SK-N-SH treated with all-trans-retinoic acid at 6 μM for 48 hours (cell line): ENCODE measurements at regions not wholly inside any gene's neighbourhood (a gene's known extent, or its start where the extent isn't known, plus 50 kb on each side); places are given as distances from the start of the nearest gene placed in this dataset.

Experiments
- ATAC-seq: fragments of 200-7000 bp; cut with Tn5 transposase; 3 replicates; pipeline ENCODE4 v1.9.1; 2020; ENCODE audit warnings: mild to moderate bottlenecking, moderate library complexity
- ARNTL ChIP-seq: fragments of 450-650 bp; formaldehyde crosslinking; IDR thresholded peaks from 2 replicates; pipeline ENCODE4 v1.5.0; 2020; ENCODE audit warnings: low read depth, mild to moderate bottlenecking, moderate library complexity, borderline replicate concordance
- BACH2 ChIP-seq: fragments of 250-450 bp; sonication (Bioruptor Pico); IDR thresholded peaks from 2 replicates; pipeline ENCODE4 v1.9.0; 2021; ENCODE audit warnings: mild to moderate bottlenecking, borderline replicate concordance
- CSDC2 ChIP-seq: fragments of 250-450 bp; sonication (Bioruptor Pico); IDR thresholded peaks from 2 replicates; pipeline ENCODE4 v1.5.0; 2020; ENCODE audit warnings: mild to moderate bottlenecking, moderate library complexity
- CSRNP3 ChIP-seq: fragments of 250-450 bp; sonication (Bioruptor Pico); IDR thresholded peaks from 2 replicates; pipeline ENCODE4 v1.5.1; 2021; ENCODE audit warnings: mild to moderate bottlenecking, moderate library complexity
- ESRRG ChIP-seq: fragments of 250-450 bp; sonication (Bioruptor Pico); IDR thresholded peaks from 2 replicates; pipeline ENCODE4 v1.6.1; 2021; ENCODE audit warnings: mild to moderate bottlenecking
- GLIS3 ChIP-seq: fragments of 250-450 bp; sonication (Bioruptor Pico); IDR thresholded peaks from 2 replicates; pipeline ENCODE4 v1.5.0; 2020; ENCODE audit warnings: mild to moderate bottlenecking, moderate library complexity
- OSR1 ChIP-seq: fragments of 250-450 bp; sonication (Bioruptor Pico); IDR thresholded peaks from 2 replicates; pipeline ENCODE4 v1.8.0; 2022; ENCODE audit warnings: moderate library complexity, mild to moderate bottlenecking, inconsistent platforms
- PPARA ChIP-seq: fragments of 250-450 bp; sonication (Bioruptor Pico); IDR thresholded peaks from 2 replicates; pipeline ENCODE4 v1.5.0; 2020; ENCODE audit warnings: mild to moderate bottlenecking, borderline replicate concordance
- RARB ChIP-seq: fragments of 250-450 bp; sonication (Bioruptor Pico); IDR thresholded peaks from 2 replicates; pipeline ENCODE4 v1.8.0; 2021; ENCODE audit warnings: mild to moderate bottlenecking, moderate library complexity
- SNAI2 ChIP-seq: fragments of 250-450 bp; sonication (Bioruptor Pico); IDR thresholded peaks from 2 replicates; pipeline ENCODE4 v1.5.0; 2020; ENCODE audit warnings: mild to moderate bottlenecking, moderate library complexity
- TCF4 ChIP-seq: fragments of 250-450 bp; sonication (Bioruptor Pico); IDR thresholded peaks from 2 replicates; pipeline ENCODE4 v1.8.0; 2021; ENCODE audit warnings: mild to moderate bottlenecking, moderate library complexity, borderline replicate concordance
- TOX ChIP-seq: fragments of 250-450 bp; sonication (Bioruptor Pico); IDR thresholded peaks from 2 replicates; pipeline ENCODE4 v1.8.0; 2021; ENCODE audit warnings: mild to moderate bottlenecking, moderate library complexity, borderline replicate concordance
- ZC3H10 ChIP-seq: fragments of 250-450 bp; sonication (Bioruptor Pico); IDR thresholded peaks from 2 replicates; pipeline ENCODE4 v1.5.1; 2021; ENCODE audit warnings: mild to moderate bottlenecking, moderate library complexity
- ZFP3 ChIP-seq: fragments of 250-450 bp; sonication (Bioruptor Pico); IDR thresholded peaks from 2 replicates; pipeline ENCODE4 v1.5.0; 2020; ENCODE audit warnings: mild to moderate bottlenecking, moderate library complexity
- ZFP30 ChIP-seq: fragments of 450-650 bp; formaldehyde crosslinking; IDR thresholded peaks from 2 replicates; pipeline ENCODE4 v1.5.0; 2022; ENCODE audit warnings: mild to moderate bottlenecking, moderate library complexity
- ZNF565 ChIP-seq: fragments of 450-650 bp; formaldehyde crosslinking; conservative IDR thresholded peaks from 2 replicates; pipeline ENCODE4 v1.5.0; 2020; ENCODE audit warnings: low read depth, mild to moderate bottlenecking, moderate library complexity
- ZNF70 ChIP-seq: fragments of 450-650 bp; formaldehyde crosslinking; IDR thresholded peaks from 2 replicates; pipeline ENCODE4 v1.5.0; 2020; ENCODE audit warnings: mild to moderate bottlenecking, moderate library complexity
- ZNF8 ChIP-seq: fragments of 450-650 bp; formaldehyde crosslinking; IDR thresholded peaks from 2 replicates; pipeline ENCODE4 v1.5.0; 2020; ENCODE audit warnings: mild to moderate bottlenecking, moderate library complexity
- TF ChIP-seq, protein P1 (sequence below): fragments of 250-450 bp; sonication (Bioruptor Pico); IDR thresholded peaks from 2 replicates; pipeline ENCODE4 v1.5.1; 2020; ENCODE audit warnings: low read depth, mild to moderate bottlenecking, moderate library complexity
- TF ChIP-seq, protein P2 (sequence below): fragments of 250-450 bp; sonication (Bioruptor Pico); IDR thresholded peaks from 2 replicates; pipeline ENCODE4 v1.5.0; 2020; ENCODE audit warnings: mild to moderate bottlenecking, moderate library complexity
- TF ChIP-seq, protein P3 (sequence below): fragments of 250-450 bp; sonication (Bioruptor Pico); IDR thresholded peaks from 2 replicates; pipeline ENCODE4 v1.8.0; 2020; ENCODE audit warnings: mild to moderate bottlenecking, moderate library complexity, borderline replicate concordance
- TF ChIP-seq, protein P4 (sequence below): fragments of 250-450 bp; sonication (Bioruptor Pico); IDR thresholded peaks from 2 replicates; pipeline ENCODE4 v1.8.0; 2021; ENCODE audit warnings: low read depth, mild to moderate bottlenecking, moderate library complexity, borderline replicate concordance

GRCh38 chr5:4738298-4738697, 401.8 kb upstream of the ADAMTS16 start:
- no peak for ATAC-seq
- TF ChIP-seq OSR1 (CRISPR knock-in tag) = no peak
- no peak for TF ChIP-seq PPARA (CRISPR knock-in tag)
- TF ChIP-seq RARB (CRISPR knock-in tag) = no peak
- TF ChIP-seq ESRRG (CRISPR knock-in tag) = no peak
- no peak for TF ChIP-seq ZFP30 (CRISPR knock-in tag)
- no peak for TF ChIP-seq ZC3H10 (CRISPR knock-in tag)
- no peak for TF ChIP-seq GLIS3
- TF ChIP-seq, protein P1, sequence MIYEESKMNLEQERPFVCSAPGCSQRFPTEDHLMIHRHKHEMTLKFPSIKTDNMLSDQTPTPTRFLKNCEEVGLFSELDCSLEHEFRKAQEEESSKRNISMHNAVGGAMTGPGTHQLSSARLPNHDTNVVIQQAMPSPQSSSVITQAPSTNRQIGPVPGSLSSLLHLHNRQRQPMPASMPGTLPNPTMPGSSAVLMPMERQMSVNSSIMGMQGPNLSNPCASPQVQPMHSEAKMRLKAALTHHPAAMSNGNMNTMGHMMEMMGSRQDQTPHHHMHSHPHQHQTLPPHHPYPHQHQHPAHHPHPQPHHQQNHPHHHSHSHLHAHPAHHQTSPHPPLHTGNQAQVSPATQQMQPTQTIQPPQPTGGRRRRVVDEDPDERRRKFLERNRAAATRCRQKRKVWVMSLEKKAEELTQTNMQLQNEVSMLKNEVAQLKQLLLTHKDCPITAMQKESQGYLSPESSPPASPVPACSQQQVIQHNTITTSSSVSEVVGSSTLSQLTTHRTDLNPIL = no peak
- TF ChIP-seq TOX (CRISPR knock-in tag) = no peak
- TF ChIP-seq, protein P2, sequence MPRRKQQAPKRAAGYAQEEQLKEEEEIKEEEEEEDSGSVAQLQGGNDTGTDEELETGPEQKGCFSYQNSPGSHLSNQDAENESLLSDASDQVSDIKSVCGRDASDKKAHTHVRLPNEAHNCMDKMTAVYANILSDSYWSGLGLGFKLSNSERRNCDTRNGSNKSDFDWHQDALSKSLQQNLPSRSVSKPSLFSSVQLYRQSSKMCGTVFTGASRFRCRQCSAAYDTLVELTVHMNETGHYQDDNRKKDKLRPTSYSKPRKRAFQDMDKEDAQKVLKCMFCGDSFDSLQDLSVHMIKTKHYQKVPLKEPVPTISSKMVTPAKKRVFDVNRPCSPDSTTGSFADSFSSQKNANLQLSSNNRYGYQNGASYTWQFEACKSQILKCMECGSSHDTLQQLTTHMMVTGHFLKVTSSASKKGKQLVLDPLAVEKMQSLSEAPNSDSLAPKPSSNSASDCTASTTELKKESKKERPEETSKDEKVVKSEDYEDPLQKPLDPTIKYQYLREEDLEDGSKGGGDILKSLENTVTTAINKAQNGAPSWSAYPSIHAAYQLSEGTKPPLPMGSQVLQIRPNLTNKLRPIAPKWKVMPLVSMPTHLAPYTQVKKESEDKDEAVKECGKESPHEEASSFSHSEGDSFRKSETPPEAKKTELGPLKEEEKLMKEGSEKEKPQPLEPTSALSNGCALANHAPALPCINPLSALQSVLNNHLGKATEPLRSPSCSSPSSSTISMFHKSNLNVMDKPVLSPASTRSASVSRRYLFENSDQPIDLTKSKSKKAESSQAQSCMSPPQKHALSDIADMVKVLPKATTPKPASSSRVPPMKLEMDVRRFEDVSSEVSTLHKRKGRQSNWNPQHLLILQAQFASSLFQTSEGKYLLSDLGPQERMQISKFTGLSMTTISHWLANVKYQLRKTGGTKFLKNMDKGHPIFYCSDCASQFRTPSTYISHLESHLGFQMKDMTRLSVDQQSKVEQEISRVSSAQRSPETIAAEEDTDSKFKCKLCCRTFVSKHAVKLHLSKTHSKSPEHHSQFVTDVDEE = no peak
- TF ChIP-seq ARNTL (CRISPR knock-in tag) = no peak
- no peak for TF ChIP-seq CSDC2 (CRISPR knock-in tag)
- TF ChIP-seq TCF4 (CRISPR knock-in tag) = no peak
- TF ChIP-seq, protein P3, sequence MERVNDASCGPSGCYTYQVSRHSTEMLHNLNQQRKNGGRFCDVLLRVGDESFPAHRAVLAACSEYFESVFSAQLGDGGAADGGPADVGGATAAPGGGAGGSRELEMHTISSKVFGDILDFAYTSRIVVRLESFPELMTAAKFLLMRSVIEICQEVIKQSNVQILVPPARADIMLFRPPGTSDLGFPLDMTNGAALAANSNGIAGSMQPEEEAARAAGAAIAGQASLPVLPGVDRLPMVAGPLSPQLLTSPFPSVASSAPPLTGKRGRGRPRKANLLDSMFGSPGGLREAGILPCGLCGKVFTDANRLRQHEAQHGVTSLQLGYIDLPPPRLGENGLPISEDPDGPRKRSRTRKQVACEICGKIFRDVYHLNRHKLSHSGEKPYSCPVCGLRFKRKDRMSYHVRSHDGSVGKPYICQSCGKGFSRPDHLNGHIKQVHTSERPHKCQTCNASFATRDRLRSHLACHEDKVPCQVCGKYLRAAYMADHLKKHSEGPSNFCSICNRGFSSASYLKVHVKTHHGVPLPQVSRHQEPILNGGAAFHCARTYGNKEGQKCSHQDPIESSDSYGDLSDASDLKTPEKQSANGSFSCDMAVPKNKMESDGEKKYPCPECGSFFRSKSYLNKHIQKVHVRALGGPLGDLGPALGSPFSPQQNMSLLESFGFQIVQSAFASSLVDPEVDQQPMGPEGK = no peak
- no peak for TF ChIP-seq ZNF565 (CRISPR knock-in tag)
- no peak for TF ChIP-seq BACH2 (CRISPR knock-in tag)
- no peak for TF ChIP-seq ZFP3 (CRISPR knock-in tag)
- no peak for TF ChIP-seq ZNF70 (CRISPR knock-in tag)
- TF ChIP-seq ZNF8 = no peak

GRCh38 chr5:4740156-4740555, 400.0 kb upstream of the ADAMTS16 start:
- no peak for ATAC-seq
- TF ChIP-seq, protein P2 = no peak
- TF ChIP-seq RARB (CRISPR knock-in tag) (no peak), ZFP3 (CRISPR knock-in tag) (no peak), SNAI2 (CRISPR knock-in tag) (no peak), PPARA (CRISPR knock-in tag) (no peak), TOX (CRISPR knock-in tag) (no peak), ZNF70 (CRISPR knock-in tag) (no peak), ZFP30 (CRISPR knock-in tag) (no peak), CSRNP3 (CRISPR knock-in tag) (no peak), CSDC2 (CRISPR knock-in tag) (no peak), GLIS3 (no peak), OSR1 (CRISPR knock-in tag) (no peak), ZC3H10 (CRISPR knock-in tag) (no peak)
- TF ChIP-seq, protein P4, sequence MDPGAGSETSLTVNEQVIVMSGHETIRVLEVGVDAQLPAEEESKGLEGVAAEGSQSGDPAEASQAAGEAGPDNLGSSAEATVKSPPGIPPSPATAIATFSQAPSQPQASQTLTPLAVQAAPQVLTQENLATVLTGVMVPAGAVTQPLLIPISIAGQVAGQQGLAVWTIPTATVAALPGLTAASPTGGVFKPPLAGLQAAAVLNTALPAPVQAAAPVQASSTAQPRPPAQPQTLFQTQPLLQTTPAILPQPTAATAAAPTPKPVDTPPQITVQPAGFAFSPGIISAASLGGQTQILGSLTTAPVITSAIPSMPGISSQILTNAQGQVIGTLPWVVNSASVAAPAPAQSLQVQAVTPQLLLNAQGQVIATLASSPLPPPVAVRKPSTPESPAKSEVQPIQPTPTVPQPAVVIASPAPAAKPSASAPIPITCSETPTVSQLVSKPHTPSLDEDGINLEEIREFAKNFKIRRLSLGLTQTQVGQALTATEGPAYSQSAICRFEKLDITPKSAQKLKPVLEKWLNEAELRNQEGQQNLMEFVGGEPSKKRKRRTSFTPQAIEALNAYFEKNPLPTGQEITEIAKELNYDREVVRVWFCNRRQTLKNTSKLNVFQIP (CRISPR knock-in tag) = no peak
- TF ChIP-seq, protein P1 = no peak
- TF ChIP-seq, protein P3 = no peak
- TF ChIP-seq, all 23 proteins: peak for 0
